Fibroblast of pulmonary artery (primary cell): ENCODE measurements at regions not wholly inside any gene's neighbourhood (a gene's known extent, or its start where the extent isn't known, plus 50 kb on each side); places are given as distances from the start of the nearest gene placed in this dataset.

ENCODE experiments used
- DNase-seq: peaks from one replicate; pipeline ENCODE4 v3.0.0-alpha.2; 2010; ENCODE audit warnings: low read depth
- H3K4me3 ChIP-seq: replicated peaks from 2 replicates; pipeline ENCODE4 v1.5.1; 2011; ENCODE audit warnings: low read depth, mild to moderate bottlenecking, control low read depth, low read length, moderate library complexity
- TF ChIP-seq, protein P1 (sequence below): IDR thresholded peaks from 2 replicates; pipeline ENCODE4 v1.5.1; 2011; ENCODE audit warnings: mild to moderate bottlenecking, control low read depth, low read length, inconsistent platforms; ENCODE audit errors: missing control alignments

DNA sequence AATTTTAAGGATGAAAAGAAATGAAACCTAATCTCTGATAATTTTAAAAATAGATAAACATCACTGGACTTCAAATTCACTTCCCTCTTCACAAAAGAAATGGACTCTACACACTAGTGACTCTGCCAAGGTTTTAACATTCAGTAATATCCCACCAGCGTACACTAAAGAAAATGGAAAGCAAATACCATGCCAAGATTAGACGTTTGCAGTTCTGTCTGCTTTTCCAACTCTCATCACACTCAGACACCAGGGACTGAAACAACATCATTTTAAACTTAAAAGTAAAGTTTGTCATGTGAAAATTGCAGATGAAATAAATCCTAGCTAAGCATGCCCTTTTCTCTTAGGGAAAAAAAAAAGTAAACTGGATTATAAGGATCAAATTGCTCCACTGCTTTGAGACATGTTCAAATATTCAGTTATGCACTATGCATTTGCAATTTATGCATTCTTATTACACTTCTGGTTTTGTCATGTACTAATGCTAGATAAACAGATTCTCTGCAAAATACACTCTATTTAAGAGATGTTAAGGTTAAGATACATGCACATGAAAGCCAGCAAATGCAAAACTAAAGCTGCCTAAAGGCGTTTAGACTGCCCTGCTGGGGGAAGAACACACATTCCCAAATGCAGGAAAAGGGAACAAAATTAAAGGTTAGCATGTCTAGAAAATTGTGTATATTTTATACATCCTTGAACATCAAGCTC is 534.4 kb upstream of the EPHA5 start:
- H3K4me3 ChIP-seq = no peak overlapping the region
- TF ChIP-seq, protein P1, sequence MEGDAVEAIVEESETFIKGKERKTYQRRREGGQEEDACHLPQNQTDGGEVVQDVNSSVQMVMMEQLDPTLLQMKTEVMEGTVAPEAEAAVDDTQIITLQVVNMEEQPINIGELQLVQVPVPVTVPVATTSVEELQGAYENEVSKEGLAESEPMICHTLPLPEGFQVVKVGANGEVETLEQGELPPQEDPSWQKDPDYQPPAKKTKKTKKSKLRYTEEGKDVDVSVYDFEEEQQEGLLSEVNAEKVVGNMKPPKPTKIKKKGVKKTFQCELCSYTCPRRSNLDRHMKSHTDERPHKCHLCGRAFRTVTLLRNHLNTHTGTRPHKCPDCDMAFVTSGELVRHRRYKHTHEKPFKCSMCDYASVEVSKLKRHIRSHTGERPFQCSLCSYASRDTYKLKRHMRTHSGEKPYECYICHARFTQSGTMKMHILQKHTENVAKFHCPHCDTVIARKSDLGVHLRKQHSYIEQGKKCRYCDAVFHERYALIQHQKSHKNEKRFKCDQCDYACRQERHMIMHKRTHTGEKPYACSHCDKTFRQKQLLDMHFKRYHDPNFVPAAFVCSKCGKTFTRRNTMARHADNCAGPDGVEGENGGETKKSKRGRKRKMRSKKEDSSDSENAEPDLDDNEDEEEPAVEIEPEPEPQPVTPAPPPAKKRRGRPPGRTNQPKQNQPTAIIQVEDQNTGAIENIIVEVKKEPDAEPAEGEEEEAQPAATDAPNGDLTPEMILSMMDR = no peak
- DNase-seq = no peak

- no peak for DNase-seq
- TF ChIP-seq, protein P1 = no peak
- H3K4me3 ChIP-seq = no peak overlapping the region
Observed at GRCh38 chr4:66202870-66203269, 532.6 kb upstream of the EPHA5 start.

DNA sequence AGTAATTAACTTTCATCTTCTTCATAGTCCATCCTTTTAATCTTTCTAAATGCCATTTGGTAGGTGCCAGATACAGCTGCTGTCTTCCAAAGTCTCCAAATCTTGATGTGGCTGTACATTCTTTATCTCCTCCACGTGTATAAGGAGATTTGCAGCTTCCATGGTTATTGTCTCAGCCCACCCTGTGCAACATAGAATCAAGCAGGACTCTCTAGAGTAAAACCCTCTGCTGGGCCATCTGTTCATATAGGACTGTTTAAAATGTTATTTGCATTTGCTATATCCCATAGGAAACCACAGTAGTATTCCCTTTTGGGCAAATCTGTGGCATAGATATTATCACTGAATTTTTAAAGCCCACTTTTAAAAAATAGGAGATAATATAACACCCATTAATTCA is 527.2 kb upstream of the EPHA5 start:
- no peak for DNase-seq
- TF ChIP-seq, protein P1 = no peak
- H3K4me3 ChIP-seq = no peak overlapping the region

DNA sequence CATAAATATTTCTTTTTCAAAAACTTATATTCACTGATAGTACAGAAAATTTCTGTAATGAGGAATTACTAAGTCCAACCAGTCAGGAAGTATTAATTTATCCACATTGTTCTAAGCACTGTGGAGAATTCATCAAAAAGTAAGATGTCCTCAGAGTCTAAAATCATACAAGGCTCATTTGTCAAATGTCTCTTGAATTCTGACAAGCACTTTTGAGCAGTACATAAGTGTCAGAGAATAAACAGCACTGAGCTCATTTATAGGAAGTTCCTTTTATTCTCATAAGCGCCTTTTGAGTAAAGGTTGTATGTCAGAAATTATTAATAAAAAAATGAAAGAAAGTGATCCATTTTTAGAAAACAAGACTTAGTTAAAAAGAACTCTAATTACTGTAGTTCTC is 523.2 kb upstream of the EPHA5 start:
- no peak for DNase-seq
- TF ChIP-seq, protein P1 = no peak
- H3K4me3 ChIP-seq = no peak overlapping the region

- no peak overlapping the region for H3K4me3 ChIP-seq
- TF ChIP-seq, protein P1 = no peak
- no peak for DNase-seq
Observed at GRCh38 chr4:66187175-66187720, 517.0 kb upstream of the EPHA5 start.

DNA sequence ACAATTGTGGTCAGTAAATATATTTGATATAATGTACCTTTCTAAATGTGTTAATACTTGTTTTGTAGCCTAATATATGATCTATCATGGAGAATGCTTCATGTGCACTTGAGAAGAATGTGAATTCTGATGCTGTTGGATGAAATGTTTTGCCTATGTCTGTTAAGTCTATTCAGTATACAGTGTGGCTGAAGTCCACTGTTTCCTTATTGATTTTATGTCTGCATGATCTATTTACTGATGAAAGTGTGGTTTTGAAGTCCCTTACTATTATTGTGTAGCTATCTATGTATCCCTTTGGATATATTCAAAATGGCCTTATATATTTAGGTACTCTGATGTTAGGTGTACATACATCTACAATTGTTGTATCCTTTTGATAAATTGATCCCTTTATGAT is 515.8 kb upstream of the EPHA5 start:
- no peak for DNase-seq
- TF ChIP-seq, protein P1 = no peak
- no peak overlapping the region for H3K4me3 ChIP-seq

GRCh38 chr4:66182636-66183035 is 512.3 kb upstream of the EPHA5 start:
- TF ChIP-seq, protein P1 = no peak
- no peak overlapping the region for H3K4me3 ChIP-seq
- DNase-seq = no peak
